Suprapubic skin (tissue), 4 donors: ENCODE measurements at regions not wholly inside any gene's neighbourhood (a gene's known extent, or its start where the extent isn't known, plus 50 kb on each side); places are given as distances from the start of the nearest gene placed in this dataset.

Source experiments
- DNase-seq, 2 donors: peaks; one replicate each; pipeline ENCODE4 v3.0.0-alpha.2; 2019; ENCODE audit warnings: low spot score in 2 of 2
- H3K27ac ChIP-seq: fragments of 200-600 bp; sonication (generic); one replicate; pipeline ENCODE4 v1.5.1; 2019
- H3K27me3 ChIP-seq: fragments of 200-600 bp; sonication (generic); one replicate; pipeline ENCODE4 v1.5.1; 2019
- H3K36me3 ChIP-seq: fragments of 200-600 bp; sonication (generic); one replicate; pipeline ENCODE4 v1.5.1; 2019
- H3K4me1 ChIP-seq: fragments of 200-600 bp; sonication (generic); one replicate; pipeline ENCODE4 v1.5.1; 2019
- H3K4me3 ChIP-seq: fragments of 200-600 bp; sonication (generic); one replicate; pipeline ENCODE4 v1.5.1; 2019; ENCODE audit warnings: mild to moderate bottlenecking
- H3K9me3 ChIP-seq: fragments of 200-600 bp; sonication (generic); one replicate; pipeline ENCODE4 v1.5.1; 2019
- EP300 ChIP-seq: sonication (generic); formaldehyde crosslinking; IDR thresholded peaks from one replicate; pipeline ENCODE4 v1.6.1; 2017; ENCODE audit warnings: antibody characterized with exemption
- POLR2A ChIP-seq, 2 donors: fragments of 450-650 bp; IDR thresholded peaks; one replicate each; pipeline ENCODE4 v1.6.1; 2017; ENCODE audit warnings: antibody characterized with exemption in 2 of 2, mild to moderate bottlenecking in 2 of 2, moderate library complexity in 2 of 2
- POLR2AphosphoS5 ChIP-seq, 3 donors: sonication (generic); formaldehyde crosslinking; IDR thresholded peaks; one replicate each; pipeline ENCODE4 v1.6.1; 2017; ENCODE audit warnings: antibody characterized with exemption in 3 of 3
- WGBS: methylation state at CpG from one replicate; pipeline ENCODE4 v1.1.5; 2018; 5-methylcytosine and 5-hydroxymethylcytosine counted together
- TF ChIP-seq, protein P1 (sequence below), 2 donors: fragments of 200-600 bp in 1 of 2; fragments of 450-650 bp in 1 of 2; sonication (generic) in 1 of 2; IDR thresholded peaks; one replicate each; pipeline ENCODE4 v1.5.1; 2016 to 2019; ENCODE audit warnings: antibody characterized with exemption in 2 of 2, mild to moderate bottlenecking in 1 of 2, moderate library complexity in 1 of 2

- Histone ChIP-seq H3K4me1 (no peaks in the 10 kb centered on the region), H3K4me3 (no peak overlapping the region), H3K27ac (no peak overlapping the region), H3K9me3 (no peaks in the 10 kb centered on the region), H3K36me3 (no peaks in the 10 kb centered on the region), H3K27me3 (no peaks in the 10 kb centered on the region)
- 97% methylated on average over 1 of the region's 1 CpG for WGBS
- DNase-seq: no peak
- TF ChIP-seq POLR2A (IDR thresholded peaks at IDR 0.05) (no peak), POLR2AphosphoS5 (IDR thresholded peaks at IDR 0.05) (no peak), EP300 (no peak)
- TF ChIP-seq, protein P1, sequence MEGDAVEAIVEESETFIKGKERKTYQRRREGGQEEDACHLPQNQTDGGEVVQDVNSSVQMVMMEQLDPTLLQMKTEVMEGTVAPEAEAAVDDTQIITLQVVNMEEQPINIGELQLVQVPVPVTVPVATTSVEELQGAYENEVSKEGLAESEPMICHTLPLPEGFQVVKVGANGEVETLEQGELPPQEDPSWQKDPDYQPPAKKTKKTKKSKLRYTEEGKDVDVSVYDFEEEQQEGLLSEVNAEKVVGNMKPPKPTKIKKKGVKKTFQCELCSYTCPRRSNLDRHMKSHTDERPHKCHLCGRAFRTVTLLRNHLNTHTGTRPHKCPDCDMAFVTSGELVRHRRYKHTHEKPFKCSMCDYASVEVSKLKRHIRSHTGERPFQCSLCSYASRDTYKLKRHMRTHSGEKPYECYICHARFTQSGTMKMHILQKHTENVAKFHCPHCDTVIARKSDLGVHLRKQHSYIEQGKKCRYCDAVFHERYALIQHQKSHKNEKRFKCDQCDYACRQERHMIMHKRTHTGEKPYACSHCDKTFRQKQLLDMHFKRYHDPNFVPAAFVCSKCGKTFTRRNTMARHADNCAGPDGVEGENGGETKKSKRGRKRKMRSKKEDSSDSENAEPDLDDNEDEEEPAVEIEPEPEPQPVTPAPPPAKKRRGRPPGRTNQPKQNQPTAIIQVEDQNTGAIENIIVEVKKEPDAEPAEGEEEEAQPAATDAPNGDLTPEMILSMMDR (IDR thresholded peaks at IDR 0.05): no peak
Observed at GRCh38 chr21:26226724-26227123, 56.2 kb upstream of the APP start.

DNA sequence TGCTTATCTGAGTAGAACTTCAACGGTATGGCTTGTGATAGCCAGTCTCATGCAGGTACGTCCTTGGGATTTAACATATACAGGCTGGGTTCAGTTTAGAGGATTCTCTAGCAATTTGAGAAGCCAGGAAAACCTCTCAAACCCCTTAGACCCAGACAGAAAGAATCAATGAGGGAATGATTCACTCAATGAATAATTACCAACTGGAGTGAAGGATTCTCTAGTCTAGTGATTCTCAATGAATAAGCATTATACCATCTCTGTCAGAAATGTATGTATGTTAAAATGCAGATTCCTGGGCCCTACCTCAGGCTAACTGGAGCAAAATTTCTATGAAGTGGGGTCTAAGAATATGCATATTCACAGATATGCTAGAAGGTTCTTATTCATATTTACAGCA lies 54.5 kb upstream of the APP start:
- H3K4me1 ChIP-seq: no peaks in the 10 kb centered on the region
- no peak overlapping the region for H3K4me3 ChIP-seq
- no peak for DNase-seq
- H3K27me3 ChIP-seq: no peaks in the 10 kb centered on the region
- H3K36me3 ChIP-seq: no peaks in the 10 kb centered on the region
- no peaks in the 10 kb centered on the region for H3K9me3 ChIP-seq
- H3K27ac ChIP-seq: no peak overlapping the region
- TF ChIP-seq, protein P1 (IDR thresholded peaks at IDR 0.05): no peak
- TF ChIP-seq POLR2AphosphoS5 (IDR thresholded peaks at IDR 0.05): no peak
- WGBS: 94% methylated on average over 2 of the region's 2 CpGs

- Histone ChIP-seq H3K4me3 (no peak overlapping the region), H3K27me3 (no peaks in the 10 kb centered on the region), H3K27ac (no peak overlapping the region), H3K36me3 (no peaks in the 10 kb centered on the region), H3K9me3 (no peaks in the 10 kb centered on the region), H3K4me1 (no peaks in the 10 kb centered on the region)
- no peak for TF ChIP-seq EP300
- TF ChIP-seq POLR2A (IDR thresholded peaks at IDR 0.05): no peak
- TF ChIP-seq, protein P1 (IDR thresholded peaks at IDR 0.05): no peak
- no peak for TF ChIP-seq POLR2AphosphoS5 (IDR thresholded peaks at IDR 0.05)
- 91% methylated on average over 2 of the region's 2 CpGs for WGBS
- DNase-seq: no peak
Observed at GRCh38 chr21:26224366-26224765, 53.8 kb upstream of the APP start.
